Skin of body (tissue), 1 donor: ENCODE measurements at regions not wholly inside any gene's neighbourhood (a gene's known extent, or its start where the extent isn't known, plus 50 kb on each side); places are given as distances from the start of the nearest gene placed in this dataset.
A peak's percentile ranks its signal among the peaks of the same experiment; 100 is the strongest.
"Not testable (repeated sequence)": the region's sequence is repeated elsewhere in the genome, so short reads cannot be mapped to it uniquely, and the experiment has no call there.

Experiments
- DNase-seq: peaks from one replicate; lab custom pipeline; 2025; lab: John Stamatoyannopoulos, UW

GRCh38 chr10:80859279-80859678, 321.6 kb downstream of the SH2D4B start:
- DNase-seq = not testable (repeated sequence)

GRCh38 chr10:80860719-80861118, 323.0 kb downstream of the SH2D4B start:
- DNase-seq = no peak

GRCh38 chr10:80861882-80862281, 324.2 kb downstream of the SH2D4B start:
- DNase-seq = no peak

- no peak for DNase-seq
These were observed 332.6 kb downstream of the SH2D4B start for GRCh38 chr10:80870282-80870681.

GRCh38 chr10:80871083-80871482, 333.4 kb downstream of the SH2D4B start:
- DNase-seq = no peak

- DNase-seq = no peak
These were observed 340.6 kb downstream of the SH2D4B start for GRCh38 chr10:80878330-80878729.

GRCh38 chr10:80890146-80890545, 352.4 kb downstream of the SH2D4B start:
- DNase-seq = no peak

- DNase-seq = no peak
These were observed 355.6 kb downstream of the SH2D4B start for GRCh38 chr10:80893256-80893655.

- DNase-seq = no peak
These were observed 356.6 kb downstream of the SH2D4B start for GRCh38 chr10:80894311-80894791.

- no peak for DNase-seq
These were observed 357.2 kb downstream of the SH2D4B start for GRCh38 chr10:80894797-80895467.

GRCh38 chr10:80896076-80896475, 358.4 kb downstream of the SH2D4B start:
- DNase-seq = no peak

- DNase-seq = no peak
These were observed 359.3 kb downstream of the SH2D4B start for GRCh38 chr10:80896959-80897358.

- no peak for DNase-seq
These were observed 363.0 kb downstream of the SH2D4B start for GRCh38 chr10:80900661-80901060.

GRCh38 chr10:80908611-80909010, 370.9 kb downstream of the SH2D4B start:
- DNase-seq = no peak

GRCh38 chr10:80909254-80909653, 371.6 kb downstream of the SH2D4B start:
- no peak for DNase-seq

- no peak for DNase-seq
These were observed 379.9 kb downstream of the SH2D4B start for GRCh38 chr10:80917636-80918035.

GRCh38 chr10:80921032-80921431, 383.3 kb downstream of the SH2D4B start:
- DNase-seq = no peak

- DNase-seq = peak; percentile 12
These were observed 386.6 kb downstream of the SH2D4B start for GRCh38 chr10:80924063-80924952.

- DNase-seq = no peak
These were observed 389.8 kb downstream of the SH2D4B start for GRCh38 chr10:80927419-80928078.

- DNase-seq = no peak
These were observed 401.2 kb downstream of the SH2D4B start for GRCh38 chr10:80938903-80939302.

GRCh38 chr10:80945264-80945880, 407.7 kb downstream of the SH2D4B start:
- no peak for DNase-seq

- DNase-seq = no peak
These were observed 408.4 kb downstream of the SH2D4B start for GRCh38 chr10:80946073-80946472.
